ENCODE measurements at regions not wholly inside any gene's neighbourhood (a gene's known extent, or its start where the extent isn't known, plus 50 kb on each side); places are given as distances from the start of the nearest gene placed in this dataset.

- TF ChIP-seq ZFX (IDR thresholded peaks at IDR 0.05) (no peak), CTCF (conservative IDR thresholded peaks at IDR 0.05) (no peak)
- H3K27ac ChIP-seq: no peak overlapping the region
Observed at GRCh38 chr5:106957336-106957735, 713.4 kb downstream of the EFNA5 start.

GRCh38 chr5:106956886-106957285 lies 713.9 kb downstream of the EFNA5 start:
- TF ChIP-seq CTCF (conservative IDR thresholded peaks at IDR 0.05) (no peak), ZFX (IDR thresholded peaks at IDR 0.05) (no peak)
- no peak overlapping the region for H3K27ac ChIP-seq

GRCh38 chr5:106956187-106956586 lies 714.5 kb downstream of the EFNA5 start:
- H3K27ac ChIP-seq: no peak overlapping the region
- TF ChIP-seq CTCF (conservative IDR thresholded peaks at IDR 0.05) (no peak), ZFX (IDR thresholded peaks at IDR 0.05) (no peak)

GRCh38 chr5:106940986-106941385 lies 729.8 kb downstream of the EFNA5 start:
- no peak for TF ChIP-seq CTCF (conservative IDR thresholded peaks at IDR 0.05)
- no peak for TF ChIP-seq ZFX (IDR thresholded peaks at IDR 0.05)
- no peak overlapping the region for H3K27ac ChIP-seq

GRCh38 chr5:106940301-106940846 lies 730.4 kb downstream of the EFNA5 start:
- TF ChIP-seq ZFX (IDR thresholded peaks at IDR 0.05) (no peak), CTCF (conservative IDR thresholded peaks at IDR 0.05) (no peak)
- no peak overlapping the region for H3K27ac ChIP-seq

- H3K27ac ChIP-seq: no peak overlapping the region
- TF ChIP-seq ZFX (IDR thresholded peaks at IDR 0.05) (no peak), CTCF (conservative IDR thresholded peaks at IDR 0.05) (no peak)
Observed at GRCh38 chr5:106923409-106923808, 747.3 kb downstream of the EFNA5 start.

GRCh38 chr5:106921567-106921966 lies 749.2 kb downstream of the EFNA5 start:
- no peak for TF ChIP-seq CTCF (conservative IDR thresholded peaks at IDR 0.05)
- no peak for TF ChIP-seq ZFX (IDR thresholded peaks at IDR 0.05)
- no peak overlapping the region for H3K27ac ChIP-seq
